Bronchial epithelial cell (primary cell): ENCODE measurements at regions not wholly inside any gene's neighbourhood (a gene's known extent, or its start where the extent isn't known, plus 50 kb on each side); places are given as distances from the start of the nearest gene placed in this dataset.
A peak's percentile ranks its signal among the peaks of the same experiment; 100 is the strongest.

Experiments
- DNase-seq: peaks from one replicate; pipeline ENCODE4 v3.0.0-alpha.2; 2010; ENCODE audit warnings: low read depth
- FAIRE-seq: peaks from 2 replicates; lab custom pipeline; 2011; peaks lifted over from hg19 to GRCh38; lab: Jason Lieb, UNC
- H3K27me3 ChIP-seq: 2 replicates; pipeline ENCODE4 v1.5.1; 2011; ENCODE audit warnings: low read length; ENCODE audit not compliant: control insufficient read depth, insufficient read depth
- H3K36me3 ChIP-seq: 2 replicates; pipeline ENCODE4 v1.5.1; 2011; ENCODE audit warnings: low read length; ENCODE audit not compliant: control insufficient read depth, insufficient read depth
- H3K4me3 ChIP-seq: 2 replicates; pipeline ENCODE4 v1.5.1; 2011; ENCODE audit warnings: mild to moderate bottlenecking, low read depth, low read length, control low read depth
- TF ChIP-seq, protein P1 (sequence below): IDR thresholded peaks from 2 replicates; pipeline ENCODE4 v1.5.1; 2011; ENCODE audit warnings: mild to moderate bottlenecking, moderate library complexity, low read length, control low read depth, inconsistent platforms; ENCODE audit not compliant: insufficient read depth, severe bottlenecking

GRCh38 chr10:26621243-26621888 is 76.1 kb upstream of the PDSS1 start:
- Histone ChIP-seq H3K4me3 (no peak overlapping the region), H3K27me3 (no peaks in the 10 kb centered on the region), H3K36me3 (no peaks in the 10 kb centered on the region)
- FAIRE-seq (no peak), DNase-seq (peak; percentile 63)
- TF ChIP-seq, protein P1, sequence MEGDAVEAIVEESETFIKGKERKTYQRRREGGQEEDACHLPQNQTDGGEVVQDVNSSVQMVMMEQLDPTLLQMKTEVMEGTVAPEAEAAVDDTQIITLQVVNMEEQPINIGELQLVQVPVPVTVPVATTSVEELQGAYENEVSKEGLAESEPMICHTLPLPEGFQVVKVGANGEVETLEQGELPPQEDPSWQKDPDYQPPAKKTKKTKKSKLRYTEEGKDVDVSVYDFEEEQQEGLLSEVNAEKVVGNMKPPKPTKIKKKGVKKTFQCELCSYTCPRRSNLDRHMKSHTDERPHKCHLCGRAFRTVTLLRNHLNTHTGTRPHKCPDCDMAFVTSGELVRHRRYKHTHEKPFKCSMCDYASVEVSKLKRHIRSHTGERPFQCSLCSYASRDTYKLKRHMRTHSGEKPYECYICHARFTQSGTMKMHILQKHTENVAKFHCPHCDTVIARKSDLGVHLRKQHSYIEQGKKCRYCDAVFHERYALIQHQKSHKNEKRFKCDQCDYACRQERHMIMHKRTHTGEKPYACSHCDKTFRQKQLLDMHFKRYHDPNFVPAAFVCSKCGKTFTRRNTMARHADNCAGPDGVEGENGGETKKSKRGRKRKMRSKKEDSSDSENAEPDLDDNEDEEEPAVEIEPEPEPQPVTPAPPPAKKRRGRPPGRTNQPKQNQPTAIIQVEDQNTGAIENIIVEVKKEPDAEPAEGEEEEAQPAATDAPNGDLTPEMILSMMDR, result no peak

DNA sequence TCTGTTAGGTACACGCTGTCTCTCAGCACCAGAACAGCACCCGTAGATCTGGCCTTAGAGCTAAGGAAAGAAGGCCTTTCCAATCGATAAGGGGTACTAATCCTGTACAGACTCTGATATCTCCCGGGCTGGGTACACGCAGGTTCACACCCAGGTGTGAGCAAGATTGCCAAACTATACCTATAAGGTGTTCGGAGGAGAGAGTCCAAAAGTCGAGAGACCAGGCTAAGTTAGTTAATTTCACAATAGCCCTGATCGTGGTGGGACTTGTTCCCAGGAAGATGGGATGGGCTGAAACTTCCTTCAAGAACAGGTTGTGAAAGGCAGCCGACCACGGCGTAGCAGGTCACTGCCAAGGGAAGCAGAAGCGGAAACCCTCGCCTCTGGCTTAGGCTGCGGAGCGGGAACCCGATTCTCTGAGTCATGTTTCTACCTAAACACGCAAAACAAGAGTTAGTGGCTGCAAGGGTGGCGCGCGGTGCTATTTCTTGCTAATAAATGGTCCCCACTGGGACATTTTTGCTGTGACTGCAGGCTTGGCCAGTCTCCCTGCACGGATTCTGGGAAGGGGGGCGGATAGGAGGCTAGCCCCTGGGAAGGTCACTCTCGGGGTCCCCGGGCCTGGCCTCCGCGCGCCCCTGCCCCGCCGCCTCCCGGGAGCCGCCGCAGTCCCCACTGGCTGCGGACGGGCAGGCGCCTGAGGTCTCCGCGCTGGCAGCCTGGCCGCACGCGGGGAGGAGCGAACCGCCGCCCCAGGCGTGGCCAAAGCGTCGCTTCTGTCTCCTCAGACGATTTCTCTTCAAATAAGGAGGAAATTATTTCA is 75.4 kb upstream of the PDSS1 start:
- H3K36me3 ChIP-seq, result no peaks in the 10 kb centered on the region
- FAIRE-seq, result no peak
- H3K27me3 ChIP-seq, result no peaks in the 10 kb centered on the region
- H3K4me3 ChIP-seq, result peak overlapping the region; percentile 36
- DNase-seq, result peak; percentile 95
- TF ChIP-seq, protein P1, result no peak

- no peak overlapping the region for H3K4me3 ChIP-seq
These were observed 74.6 kb upstream of the PDSS1 start for GRCh38 chr10:26622891-26623290.

DNA sequence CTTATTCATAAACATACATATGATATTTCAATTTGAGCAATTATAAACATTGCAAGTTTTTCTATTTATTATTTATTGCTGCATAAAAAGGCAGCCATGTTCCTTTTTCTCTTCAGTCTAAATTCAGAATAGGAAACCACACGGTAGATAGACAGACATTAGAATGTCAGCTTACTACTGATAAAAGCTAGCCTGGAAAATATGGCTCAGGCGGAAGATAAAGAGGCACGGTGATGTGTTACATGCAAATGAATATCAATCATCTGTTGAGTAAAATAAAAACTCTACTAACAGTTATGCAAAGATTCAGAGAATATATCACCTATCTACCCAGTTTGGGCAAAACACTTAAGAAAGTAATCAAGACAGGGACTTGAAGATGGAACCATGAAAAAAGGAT is 73.5 kb upstream of the PDSS1 start:
- DNase-seq (no peak), FAIRE-seq (no peak)
- TF ChIP-seq, protein P1, result no peak

More at GRCh38 chr10:26622891-26623290, 74.6 kb upstream of the PDSS1 start:
- Histone ChIP-seq H3K27me3 (no peaks in the 10 kb centered on the region), H3K36me3 (no peaks in the 10 kb centered on the region)
- DNase-seq, result peak; percentile 22
- TF ChIP-seq, protein P1, result no peak
- no peak for FAIRE-seq

GRCh38 chr10:26626066-26626465 is 71.4 kb upstream of the PDSS1 start:
- no peak for FAIRE-seq
- Histone ChIP-seq H3K27me3 (no peaks in the 10 kb centered on the region), H3K4me3 (no peak overlapping the region), H3K36me3 (no peaks in the 10 kb centered on the region)
- DNase-seq, result no peak
- TF ChIP-seq, protein P1, result no peak

More for the DNA sequence above, 73.5 kb upstream of the PDSS1 start:
- no peaks in the 10 kb centered on the region for H3K27me3 ChIP-seq
- H3K4me3 ChIP-seq, result no peak overlapping the region
- H3K36me3 ChIP-seq, result no peaks in the 10 kb centered on the region
